ENCODE measurements at regions not wholly inside any gene's neighbourhood (a gene's known extent, or its start where the extent isn't known, plus 50 kb on each side); places are given as distances from the start of the nearest gene placed in this dataset.

GRCh38 chr7:124457841-124458240 lies 307.8 kb downstream of the GPR37 start:
- Histone ChIP-seq H3K4me1 (no peaks in the 10 kb centered on the region), H3K4me3 (no peak overlapping the region), H3K36me3 (no peaks in the 10 kb centered on the region), H3K9me3 (no peaks in the 10 kb centered on the region), H3K27ac (no peak overlapping the region), H3K27me3 (no peaks in the 10 kb centered on the region)
- DNase-seq = no peak
- intact Hi-C loops (cut with DNase I; ENCODE audit: low total_unique reads) (no loop called here), in situ Hi-C loops (cut with MboI; ENCODE audit: low sequenced_read_pairs in 4 of 4) (no loop called here)
- no peak for TF ChIP-seq CTCF (IDR thresholded peaks at IDR 0.05 in 4 of 5, conservative IDR thresholded peaks at IDR 0.05 in 1 of 5)
- no peak for TF ChIP-seq POLR2A (IDR thresholded peaks at IDR 0.05)
- no peak for ATAC-seq

GRCh38 chr7:124456286-124456685 lies 309.3 kb downstream of the GPR37 start:
- DNase-seq (no peak), ATAC-seq (no peak)
- Histone ChIP-seq H3K27ac (no peak overlapping the region), H3K4me1 (no peaks in the 10 kb centered on the region), H3K9me3 (no peaks in the 10 kb centered on the region), H3K36me3 (no peaks in the 10 kb centered on the region), H3K4me3 (no peak overlapping the region), H3K27me3 (no peaks in the 10 kb centered on the region)
- TF ChIP-seq POLR2A (IDR thresholded peaks at IDR 0.05) (no peak), CTCF (IDR thresholded peaks at IDR 0.05 in 4 of 5, conservative IDR thresholded peaks at IDR 0.05 in 1 of 5) (no peak)
- intact Hi-C loops (cut with DNase I; ENCODE audit: low total_unique reads) = no loop called here
- in situ Hi-C loops (cut with MboI; ENCODE audit: low sequenced_read_pairs in 4 of 4) = no loop called here

GRCh38 chr7:124452186-124452585 lies 313.4 kb downstream of the GPR37 start:
- H3K4me1 ChIP-seq = no peaks in the 10 kb centered on the region
- ATAC-seq (no peak), DNase-seq (no peak)
- TF ChIP-seq CTCF (IDR thresholded peaks at IDR 0.05 in 4 of 5, conservative IDR thresholded peaks at IDR 0.05 in 1 of 5) = no peak
- no peak overlapping the region for H3K27ac ChIP-seq
- intact Hi-C loops (cut with DNase I; ENCODE audit: low total_unique reads) = no loop called here
- no peaks in the 10 kb centered on the region for H3K27me3 ChIP-seq
- in situ Hi-C loops (cut with MboI; ENCODE audit: low sequenced_read_pairs in 4 of 4) = no loop called here
- H3K4me3 ChIP-seq = no peak overlapping the region
- no peaks in the 10 kb centered on the region for H3K9me3 ChIP-seq
- H3K36me3 ChIP-seq = no peaks in the 10 kb centered on the region

GRCh38 chr7:124449896-124450295 lies 315.7 kb downstream of the GPR37 start:
- Histone ChIP-seq H3K4me3 (no peak overlapping the region), H3K27ac (no peak overlapping the region), H3K4me1 (no peaks in the 10 kb centered on the region), H3K9me3 (no peaks in the 10 kb centered on the region), H3K27me3 (no peaks in the 10 kb centered on the region), H3K36me3 (no peaks in the 10 kb centered on the region)
- DNase-seq = no peak
- in situ Hi-C loops (cut with MboI; ENCODE audit: low sequenced_read_pairs in 4 of 4) (no loop called here), intact Hi-C loops (cut with DNase I; ENCODE audit: low total_unique reads) (no loop called here)
- TF ChIP-seq POLR2A (IDR thresholded peaks at IDR 0.05) (no peak), CTCF (IDR thresholded peaks at IDR 0.05 in 4 of 5, conservative IDR thresholded peaks at IDR 0.05 in 1 of 5) (no peak)
- no peak for ATAC-seq

- in situ Hi-C loops (cut with MboI; ENCODE audit: low sequenced_read_pairs in 4 of 4) (no loop called here), intact Hi-C loops (cut with DNase I; ENCODE audit: low total_unique reads) (no loop called here)
- no peaks in the 10 kb centered on the region for H3K36me3 ChIP-seq
- ATAC-seq (no peak), DNase-seq (no peak)
- no peaks in the 10 kb centered on the region for H3K4me1 ChIP-seq
- H3K27ac ChIP-seq = no peak overlapping the region
- no peaks in the 10 kb centered on the region for H3K9me3 ChIP-seq
- TF ChIP-seq POLR2A (IDR thresholded peaks at IDR 0.05) (no peak), CTCF (IDR thresholded peaks at IDR 0.05 in 4 of 5, conservative IDR thresholded peaks at IDR 0.05 in 1 of 5) (no peak)
- H3K4me3 ChIP-seq = no peak overlapping the region
- H3K27me3 ChIP-seq = no peaks in the 10 kb centered on the region
Observed at GRCh38 chr7:124444696-124445480, 320.7 kb downstream of the GPR37 start.
